HG02981 (cell line): ENCODE measurements at regions not wholly inside any gene's neighbourhood (a gene's known extent, or its start where the extent isn't known, plus 50 kb on each side); places are given as distances from the start of the nearest gene placed in this dataset.
"Not testable (repeated sequence)": the region's sequence is repeated elsewhere in the genome, so short reads cannot be mapped to it uniquely, and the experiment has no call there.

Experiments used
- ATAC-seq: cut with Tn5 transposase; IDR thresholded peaks from one replicate; pipeline ENCODE4 v1.9.1; 2021; ENCODE audit warnings: mild to moderate bottlenecking, moderate library complexity; ENCODE audit not compliant: unreplicated experiment

DNA sequence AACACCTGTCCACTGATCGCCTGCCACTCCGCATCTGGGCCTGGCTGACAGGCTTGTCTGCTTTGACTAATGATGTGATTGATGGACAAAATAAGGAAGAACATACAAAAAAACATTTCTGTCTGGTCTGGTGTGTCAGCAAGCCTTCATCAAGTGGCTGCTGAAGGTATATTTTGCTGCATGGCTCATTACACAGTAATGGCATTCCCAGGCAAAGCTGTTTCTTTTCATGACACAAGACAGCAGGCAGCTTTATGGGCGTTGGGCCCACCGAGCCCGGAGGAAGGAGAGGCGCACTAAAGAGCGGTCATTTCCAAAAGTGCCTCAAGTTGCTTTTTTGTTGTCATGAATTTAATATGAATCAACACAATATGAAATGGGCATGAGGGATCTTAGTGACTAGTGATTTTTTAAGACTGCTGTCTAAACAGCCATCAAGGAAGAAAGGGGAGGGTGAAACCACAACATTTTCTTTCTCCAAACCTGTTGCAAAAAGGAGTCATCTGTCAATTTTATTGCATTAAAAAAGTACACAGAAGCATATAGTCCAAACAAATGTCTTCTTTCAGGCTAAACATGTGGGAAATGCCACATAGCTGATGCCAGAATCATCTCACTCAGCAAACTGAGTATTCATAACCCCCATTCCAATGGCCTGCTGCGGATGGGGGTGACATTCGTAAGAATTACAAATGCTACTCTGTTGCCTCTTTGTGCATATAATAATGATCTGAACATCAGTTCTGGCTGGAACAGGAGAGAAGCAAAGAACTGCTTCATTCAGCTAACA is 476.6 kb downstream of the ZNF536 start:
- no peak for ATAC-seq

DNA sequence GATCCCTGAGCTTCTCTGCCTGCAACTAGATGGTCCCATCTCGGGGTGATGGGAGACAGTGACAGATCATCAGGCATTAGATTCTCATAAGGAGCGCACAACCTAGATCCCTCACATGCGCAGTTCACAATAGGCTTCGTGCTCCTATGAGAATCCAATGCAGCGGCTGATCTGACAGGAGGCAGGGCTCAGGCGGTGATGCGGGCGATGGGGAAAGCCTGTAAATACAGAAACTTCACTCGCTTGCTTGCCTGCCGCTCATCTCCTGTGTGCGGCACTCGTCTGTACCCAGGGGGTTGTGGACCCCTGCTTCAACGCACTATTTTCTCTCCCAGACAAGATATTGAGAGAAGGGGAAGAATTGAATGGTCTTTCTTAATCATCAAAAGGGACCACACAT is 473.9 kb downstream of the ZNF536 start:
- ATAC-seq = no peak

DNA sequence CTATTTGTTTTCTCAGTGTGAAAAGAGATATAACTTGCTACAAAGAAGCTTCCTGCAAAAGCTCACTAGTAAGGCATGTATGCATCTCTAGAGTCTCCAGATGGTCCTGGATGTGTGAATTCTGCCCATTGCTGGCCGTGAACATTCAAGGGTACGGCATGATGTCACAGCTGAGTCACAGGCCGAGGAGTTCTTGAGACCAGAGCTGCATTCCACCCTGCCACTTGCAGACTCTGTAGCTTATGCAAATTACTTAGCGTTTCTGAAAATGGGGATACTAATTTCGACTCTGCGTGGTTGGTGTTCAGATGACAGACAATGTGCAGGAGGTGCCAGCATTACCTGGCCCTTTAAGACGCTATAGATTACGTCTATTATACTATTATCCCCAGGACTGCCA is 470.7 kb downstream of the ZNF536 start:
- no peak for ATAC-seq

DNA sequence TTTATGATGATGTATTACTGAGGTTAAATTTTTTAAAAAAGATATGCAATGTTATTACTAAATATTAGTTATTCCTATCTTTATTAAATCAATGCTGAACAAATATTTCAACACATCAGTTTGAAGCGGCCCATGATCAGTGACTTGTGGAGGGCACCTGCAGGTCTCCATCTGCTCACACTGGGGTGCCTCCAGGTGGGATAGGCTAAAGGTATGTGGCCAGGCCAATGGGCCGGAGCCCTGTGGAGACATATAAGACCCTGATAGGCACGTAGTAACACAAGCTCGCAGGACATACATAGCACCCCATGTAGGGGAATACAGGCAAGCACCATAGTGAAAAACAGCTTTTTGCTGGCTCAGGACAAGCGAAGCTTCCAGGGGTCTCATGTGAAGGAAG is 469.8 kb downstream of the ZNF536 start:
- ATAC-seq = no peak

DNA sequence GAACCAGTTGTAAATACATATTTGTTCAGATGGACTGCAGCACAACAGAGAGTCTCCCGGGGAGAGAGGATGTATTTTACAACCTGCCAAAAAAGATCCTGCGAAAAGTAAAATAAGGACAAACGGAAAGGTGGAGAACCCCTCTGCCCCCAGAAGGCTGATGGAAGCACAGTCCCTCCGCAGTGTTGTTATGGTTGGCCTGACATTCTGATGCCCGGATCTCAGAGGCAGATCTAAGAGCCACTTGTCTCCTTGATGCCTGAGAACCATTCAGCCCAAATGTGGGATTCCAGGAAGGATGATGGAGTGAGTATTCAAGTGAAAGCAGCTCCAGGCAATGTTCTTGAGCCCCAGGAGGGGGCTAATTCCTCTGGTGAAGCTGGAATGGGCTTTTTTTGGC is 458.7 kb downstream of the ZNF536 start:
- no peak for ATAC-seq

DNA sequence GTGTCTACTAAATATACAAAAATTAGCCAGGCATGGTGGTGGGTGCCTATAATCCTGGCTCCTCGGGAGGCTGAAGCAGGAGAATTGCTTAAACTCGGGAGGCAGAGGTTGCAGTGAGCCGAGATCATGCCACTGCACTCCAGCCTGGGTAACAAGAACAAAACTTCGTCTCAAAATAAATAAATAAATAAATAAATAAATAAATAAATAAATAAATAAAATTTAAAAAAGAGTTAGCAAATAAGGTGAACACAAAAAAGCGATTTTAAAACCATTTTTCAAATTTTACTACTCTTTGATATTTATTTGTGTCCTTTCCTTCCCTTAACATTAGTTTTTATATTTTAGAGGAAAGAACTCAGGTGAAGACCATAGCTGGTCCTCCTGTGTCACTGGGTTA is 453.3 kb downstream of the ZNF536 start:
- ATAC-seq = not testable (repeated sequence)

DNA sequence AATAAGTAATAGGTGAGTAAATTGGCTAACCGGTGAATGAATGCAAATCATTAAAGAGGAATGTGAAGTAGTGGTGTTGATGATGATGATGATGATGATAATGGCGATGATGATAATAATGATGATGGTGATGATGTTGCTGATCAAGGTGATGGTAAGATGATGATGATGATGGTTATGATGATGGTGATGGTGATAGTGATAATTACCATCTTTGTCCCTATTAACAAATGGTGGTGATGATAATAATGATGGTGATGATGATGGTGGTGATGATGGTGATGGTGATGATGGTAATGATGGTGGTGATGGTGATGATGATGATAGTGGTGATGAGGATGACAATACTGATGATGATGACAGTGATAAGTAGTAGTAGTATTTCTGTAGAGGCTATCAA is 452.6 kb downstream of the ZNF536 start:
- ATAC-seq = no peak

DNA sequence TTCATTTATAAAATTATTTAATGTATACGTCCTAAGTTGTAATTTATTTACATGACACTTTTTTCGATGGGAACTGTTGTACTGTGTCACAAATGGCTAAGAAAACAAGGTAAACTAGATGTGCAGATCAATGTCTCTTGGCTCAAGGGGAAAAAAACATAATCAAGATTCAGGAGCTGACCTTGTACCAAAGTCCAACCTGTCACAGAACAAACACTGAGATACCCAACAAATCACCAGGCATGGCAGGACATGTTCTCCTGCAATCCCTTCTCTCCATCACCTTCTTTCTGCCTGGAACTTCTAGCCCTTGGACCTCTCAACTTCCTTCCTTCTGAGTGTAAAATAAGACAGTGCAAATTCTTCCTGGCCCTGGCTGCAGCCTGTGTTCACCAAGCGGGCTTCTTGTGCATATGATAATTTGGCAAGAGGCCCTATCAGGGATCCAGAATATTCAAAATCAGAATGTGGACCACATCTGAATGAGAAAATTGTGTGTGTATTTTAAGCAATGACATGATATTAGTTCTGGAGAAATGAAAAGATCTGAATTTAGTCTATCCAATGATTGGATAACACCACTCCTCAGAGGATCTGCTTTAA is 445.9 kb downstream of the ZNF536 start:
- no peak for ATAC-seq

DNA sequence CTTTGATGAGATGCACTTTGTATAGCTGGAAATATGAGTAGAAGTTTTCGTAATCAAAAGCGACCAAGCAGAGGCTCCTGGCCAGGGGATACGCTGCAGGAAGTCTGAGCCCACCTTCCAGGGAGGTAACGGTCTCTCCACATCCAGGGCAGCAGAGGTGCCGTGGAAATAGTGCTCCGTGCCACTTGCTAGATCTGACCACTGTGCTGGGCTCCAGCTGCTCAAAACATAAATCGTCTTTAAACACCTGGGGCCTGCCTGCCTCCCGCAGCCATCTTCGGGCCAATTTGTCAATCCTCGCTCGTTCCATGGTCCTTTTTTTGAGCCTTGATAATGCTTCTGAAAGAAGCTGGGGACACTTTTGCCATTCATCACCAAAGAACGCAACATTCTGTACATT is 445.0 kb downstream of the ZNF536 start:
- no peak for ATAC-seq

DNA sequence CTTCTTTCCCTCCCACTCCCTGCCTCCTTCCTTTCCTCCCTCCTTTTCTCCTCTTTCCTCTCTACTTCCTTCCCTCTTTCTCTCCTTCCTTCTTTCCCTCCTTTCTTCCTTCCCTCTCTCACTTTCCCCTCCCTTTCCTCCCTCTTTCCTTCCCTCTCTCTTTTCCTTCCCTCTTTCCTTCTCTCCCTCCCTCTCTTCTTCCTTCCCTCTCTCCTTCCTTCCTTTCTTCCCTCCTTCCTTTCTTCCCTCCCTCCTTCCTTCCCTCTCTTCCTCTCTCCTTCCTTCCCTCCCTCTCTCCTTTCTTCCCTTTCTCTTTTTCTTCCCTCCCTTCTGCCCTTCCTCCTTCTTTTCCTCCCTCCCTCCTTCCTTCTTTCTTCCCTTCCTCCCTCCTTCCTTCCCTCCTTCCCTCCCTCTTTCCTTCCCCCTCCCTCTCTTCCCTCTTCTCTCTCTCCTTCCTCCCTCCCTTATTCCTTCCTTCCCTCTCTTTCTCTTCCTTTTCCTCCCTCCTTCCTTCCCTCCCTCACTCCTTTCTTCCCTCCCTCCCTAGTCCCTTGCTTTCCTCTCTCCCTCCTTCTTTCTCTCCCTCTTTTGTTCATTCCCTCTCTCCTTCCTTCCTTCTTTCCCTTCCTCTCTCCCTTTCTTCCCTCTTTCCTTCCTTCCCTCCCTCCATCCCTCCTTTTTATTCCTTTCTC is 443.9 kb downstream of the ZNF536 start:
- no peak for ATAC-seq

DNA sequence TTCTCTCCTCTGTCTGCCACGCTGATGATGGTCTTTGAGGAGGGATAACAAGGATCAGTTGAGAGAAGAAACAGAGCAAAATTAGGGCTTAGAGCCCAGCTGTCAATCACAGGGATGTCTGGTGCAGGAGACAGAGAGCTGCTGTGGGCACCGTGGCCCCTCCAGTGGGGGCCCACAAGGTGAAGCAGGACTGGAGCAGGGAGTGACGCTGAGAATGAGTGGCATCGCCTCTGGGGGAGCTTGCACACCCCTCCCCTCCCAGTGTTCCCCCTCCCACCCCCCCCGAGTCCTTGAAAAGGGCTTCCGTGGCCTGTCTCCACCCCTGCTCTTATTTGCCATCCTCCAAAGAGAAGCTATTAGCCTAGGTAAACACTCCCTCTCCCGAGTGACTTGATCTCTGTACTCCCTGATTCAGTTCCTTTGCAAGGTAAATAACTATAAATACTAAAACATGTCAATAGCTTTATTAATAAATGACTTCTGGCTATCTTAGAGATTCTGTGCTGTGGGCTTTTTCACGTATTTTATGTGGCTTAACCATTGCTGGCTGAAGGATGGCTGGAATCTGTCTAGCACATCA is 440.0 kb downstream of the ZNF536 start:
- ATAC-seq = no peak

DNA sequence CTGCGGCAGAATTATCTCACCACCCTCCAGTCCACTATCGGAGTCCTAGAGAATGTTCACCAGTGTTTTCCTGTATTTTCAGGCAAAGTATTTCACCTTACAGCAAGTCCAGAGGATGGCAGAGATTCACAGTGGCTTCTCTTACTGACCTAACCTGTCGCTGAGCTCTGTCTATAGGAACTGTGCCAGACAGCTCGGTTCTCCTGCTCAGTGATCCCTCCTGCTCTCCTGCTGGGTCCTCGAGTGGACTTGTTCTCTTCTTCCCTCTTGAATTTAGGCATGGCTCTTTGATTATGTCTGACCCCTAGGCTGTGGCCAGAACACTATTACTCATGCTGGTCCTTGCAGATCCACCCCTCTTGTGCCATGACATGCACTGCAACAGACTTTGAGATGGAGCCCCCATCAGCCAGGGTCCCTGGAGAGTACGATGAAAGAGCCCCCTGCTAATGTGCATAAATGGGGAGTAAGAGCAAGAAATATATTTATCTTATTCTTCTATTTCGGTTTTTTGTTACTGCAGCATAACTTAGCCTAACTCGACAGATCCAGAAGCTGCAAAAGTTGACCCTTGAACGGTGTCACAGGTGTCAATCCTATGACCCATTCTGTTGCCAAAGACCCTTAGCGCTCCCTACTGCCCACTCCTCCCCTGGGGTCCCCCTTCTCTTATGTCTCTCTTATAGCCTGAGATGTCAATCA is 439.4 kb downstream of the ZNF536 start:
- no peak for ATAC-seq

DNA sequence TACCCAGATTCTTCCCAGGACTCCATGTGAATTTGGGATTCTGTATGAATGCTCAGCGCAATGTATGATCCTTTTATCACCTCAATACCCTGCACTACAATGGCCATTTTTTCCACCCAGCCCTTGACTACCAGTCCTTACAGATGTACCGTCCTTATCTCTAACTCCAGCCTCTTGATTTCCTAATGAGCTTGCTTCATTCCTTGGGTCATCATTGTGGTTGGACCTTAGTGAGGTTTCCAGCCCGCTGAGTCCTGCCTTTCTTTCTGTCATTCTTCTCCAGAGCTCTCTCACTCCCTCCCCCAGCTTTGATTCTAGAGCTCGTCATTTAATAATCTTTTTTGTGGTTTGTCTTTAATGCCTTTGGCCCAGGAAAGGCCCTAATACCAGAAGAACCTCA is 438.5 kb downstream of the ZNF536 start:
- ATAC-seq = no peak

DNA sequence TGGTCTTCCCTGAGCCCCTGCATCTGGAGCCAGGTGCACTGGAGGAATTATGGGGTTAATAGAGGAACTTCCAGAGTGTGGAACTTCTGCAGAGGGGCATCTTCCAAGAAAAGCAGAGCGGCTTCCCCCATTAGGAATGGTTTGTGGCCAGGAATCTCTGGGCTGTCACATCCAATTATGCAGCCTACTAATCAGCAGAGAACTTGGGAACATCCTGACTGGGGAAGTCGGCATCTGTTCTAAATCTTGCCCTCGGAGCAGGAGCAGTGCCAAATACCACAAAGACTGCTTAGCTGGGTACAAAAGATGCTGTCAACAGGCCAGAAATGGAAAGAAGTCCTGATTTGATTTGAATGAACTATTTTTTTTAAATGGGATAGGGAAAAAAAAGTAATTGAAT is 435.1 kb downstream of the ZNF536 start:
- ATAC-seq = no peak

DNA sequence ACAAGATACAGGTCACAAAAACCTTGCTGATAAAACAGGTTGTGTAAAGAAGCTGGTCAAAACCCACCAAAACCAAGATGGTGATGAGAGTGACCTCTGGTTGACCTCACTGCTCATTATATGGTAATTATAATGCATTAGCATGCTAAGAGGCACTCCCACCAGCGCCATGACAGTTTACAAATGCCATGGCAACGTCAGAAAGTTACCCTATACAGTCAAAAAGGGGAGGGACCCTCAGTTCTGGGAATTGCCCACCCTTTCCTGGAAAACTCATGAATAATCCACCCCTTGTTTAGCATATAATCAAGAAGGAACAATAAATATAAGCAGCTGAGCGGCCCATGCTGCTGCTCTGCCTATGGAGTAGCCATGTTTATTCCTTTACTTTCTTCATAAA is 434.1 kb downstream of the ZNF536 start:
- ATAC-seq = no peak

DNA sequence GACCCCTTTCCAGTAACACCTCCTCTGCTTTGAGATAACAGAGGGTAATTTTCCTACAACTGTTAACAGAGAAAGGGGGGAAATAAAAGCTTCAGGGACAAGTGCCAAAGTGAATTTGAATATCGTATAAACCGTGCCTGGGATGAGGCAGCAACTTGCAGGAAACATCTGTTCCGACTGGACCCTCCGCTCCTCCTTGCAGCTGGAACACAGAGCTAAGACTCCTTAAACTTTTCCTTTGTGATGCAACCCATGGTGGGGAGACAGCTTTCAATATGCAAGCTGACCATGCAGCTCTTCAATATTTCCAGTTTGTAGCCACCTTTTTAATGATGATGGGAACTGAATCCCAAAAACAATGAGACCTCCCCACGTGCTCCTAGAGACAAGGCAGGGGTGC is 432.6 kb downstream of the ZNF536 start:
- no peak for ATAC-seq

DNA sequence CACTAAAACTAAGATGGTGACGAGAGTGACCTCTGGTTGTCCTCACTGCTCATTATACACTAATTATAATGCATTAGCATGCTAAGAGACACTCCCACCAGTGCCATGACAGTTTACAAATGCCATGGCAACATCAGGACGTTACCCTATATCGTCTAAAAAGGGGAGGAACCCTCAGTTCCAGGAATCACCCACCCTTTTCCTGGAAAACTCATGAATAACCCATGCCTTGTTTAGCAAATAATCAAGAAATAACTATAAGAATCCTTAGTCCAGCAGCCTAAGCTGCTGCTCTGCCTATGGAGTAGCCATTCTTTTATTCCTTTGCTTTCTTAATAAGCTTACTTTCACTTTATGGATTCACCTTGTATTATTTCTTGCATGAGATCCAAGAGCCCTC is 432.1 kb downstream of the ZNF536 start:
- ATAC-seq = not testable (repeated sequence)

DNA sequence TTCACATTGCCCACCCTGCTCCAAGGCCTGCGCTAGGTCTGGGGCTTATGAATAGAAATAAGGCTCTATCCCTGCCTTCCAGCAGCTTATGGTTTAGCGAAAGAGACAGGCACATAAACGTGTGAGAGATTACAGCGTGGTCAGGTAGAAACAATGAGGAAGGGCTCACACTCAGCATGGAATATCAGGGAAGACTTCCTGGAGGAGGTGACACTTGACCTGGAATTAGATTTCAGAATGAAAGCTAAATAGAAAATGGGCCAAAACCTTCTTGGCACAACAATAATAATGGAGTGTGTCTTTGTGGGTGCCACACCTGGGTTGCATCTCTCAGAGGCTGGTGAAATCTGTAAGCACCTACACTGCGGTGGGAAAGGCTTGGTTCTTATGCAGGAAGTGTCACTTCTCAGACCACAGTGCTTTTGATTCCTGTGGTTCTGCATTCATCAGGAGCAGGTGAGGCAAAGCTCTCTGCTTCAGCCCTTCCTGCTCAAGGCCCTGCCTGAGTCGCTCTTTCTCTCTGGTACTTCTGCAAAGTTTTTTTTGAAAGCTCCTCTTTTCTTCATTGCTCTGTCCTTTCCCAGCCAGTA is 430.3 kb downstream of the ZNF536 start:
- ATAC-seq = no peak

DNA sequence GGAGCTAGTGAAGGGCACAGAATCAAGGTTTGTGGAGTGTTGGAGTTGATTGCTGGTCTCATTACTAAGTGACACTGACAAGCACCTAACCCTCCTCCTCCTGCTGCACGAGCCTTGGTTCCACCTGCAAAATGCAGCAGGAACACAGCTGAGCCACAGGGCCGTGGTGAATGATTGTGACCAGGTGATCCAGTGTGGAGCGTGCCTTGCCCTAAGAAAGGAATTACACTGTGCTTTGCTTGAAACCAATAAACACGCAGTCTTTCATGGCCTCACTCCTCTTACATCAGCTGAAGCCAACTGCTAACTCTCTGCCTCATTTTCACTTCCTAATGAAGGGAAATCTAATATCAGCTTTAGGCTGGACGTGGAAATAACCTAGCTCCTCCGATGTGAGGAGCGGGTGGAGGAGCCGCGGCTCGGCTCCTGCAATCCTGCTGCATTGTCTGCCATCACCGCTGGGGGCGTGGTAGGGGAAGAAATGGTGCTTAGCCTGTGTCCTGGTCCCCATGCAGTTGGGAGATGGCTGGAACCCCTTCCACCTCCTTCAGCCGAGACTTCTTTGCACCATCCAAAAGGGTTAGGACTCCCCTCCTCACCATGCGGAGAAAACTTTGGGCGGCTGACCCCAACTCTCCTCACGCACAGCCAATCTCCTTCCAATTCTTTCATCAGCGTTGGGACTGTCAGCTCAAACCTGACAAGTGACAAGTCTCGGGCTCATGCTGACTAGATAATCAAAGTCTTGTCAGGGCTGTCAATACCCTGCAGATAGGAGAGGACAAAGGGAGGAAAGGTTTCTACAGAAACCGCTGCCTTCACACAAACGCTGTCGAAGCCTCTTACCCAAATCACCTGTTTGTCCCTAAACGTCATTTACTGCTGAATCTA is 427.9 kb downstream of the ZNF536 start:
- ATAC-seq = no peak

DNA sequence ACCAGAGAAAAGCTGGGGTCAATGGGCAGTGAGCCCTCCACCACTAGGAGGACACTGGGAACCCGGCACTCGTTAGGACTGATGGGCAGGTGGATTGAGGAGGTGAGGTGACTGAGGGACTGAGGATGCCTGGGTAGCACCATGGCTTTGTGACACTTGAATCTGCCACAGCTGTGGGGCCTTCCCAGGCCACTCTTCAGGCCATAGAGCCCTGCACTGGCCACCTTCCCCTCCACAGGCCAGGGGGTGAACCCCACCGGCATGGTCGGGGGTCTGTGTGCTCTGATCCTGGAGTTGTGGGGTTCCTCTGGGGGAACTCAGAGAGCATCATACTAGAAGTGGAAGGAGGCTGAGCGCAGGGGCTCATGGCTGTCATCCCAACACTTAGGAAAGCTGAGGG is 423.5 kb downstream of the ZNF536 start:
- no peak for ATAC-seq
